Activated CD4-positive, alpha-beta T cell treated with anti-CD3 and anti-CD28 coated beads for 4 hours (primary cell): ENCODE measurements at regions not wholly inside any gene's neighbourhood (a gene's known extent, or its start where the extent isn't known, plus 50 kb on each side); places are given as distances from the start of the nearest gene placed in this dataset.

Experiments used
- DNase-seq, 2 donors: peaks; one replicate each; pipeline ENCODE4 v3.0.0-alpha.2; 2020

DNA sequence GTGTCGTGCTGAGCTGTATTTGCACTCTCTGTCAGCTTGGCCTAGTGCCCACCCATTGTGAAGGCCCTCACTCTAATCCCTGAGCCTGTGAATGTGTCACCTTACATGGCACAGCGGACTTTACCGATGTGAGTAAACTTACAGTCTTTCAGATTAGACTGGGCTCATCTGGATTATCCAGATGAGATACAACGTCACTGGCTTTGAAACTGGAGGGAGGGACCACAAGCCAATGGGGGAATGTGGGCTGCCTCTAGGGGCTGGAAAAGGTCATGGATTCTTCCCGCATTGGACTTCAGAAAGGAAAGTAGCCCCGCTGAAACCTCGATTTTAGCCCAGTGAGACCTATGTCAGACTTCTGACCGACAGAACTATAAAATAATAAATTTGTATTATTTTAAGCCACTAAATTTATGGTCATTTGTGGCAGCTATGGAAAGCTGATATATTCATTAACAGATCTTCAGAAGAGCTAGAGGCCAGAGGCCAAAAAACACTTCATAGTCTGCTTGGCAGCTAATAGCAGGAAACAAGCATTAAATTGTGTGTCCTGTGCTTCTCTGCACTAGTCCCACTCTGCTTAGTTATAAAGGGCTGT lies 139.0 kb upstream of the GAS1 start:
- DNase-seq = no peak

DNA sequence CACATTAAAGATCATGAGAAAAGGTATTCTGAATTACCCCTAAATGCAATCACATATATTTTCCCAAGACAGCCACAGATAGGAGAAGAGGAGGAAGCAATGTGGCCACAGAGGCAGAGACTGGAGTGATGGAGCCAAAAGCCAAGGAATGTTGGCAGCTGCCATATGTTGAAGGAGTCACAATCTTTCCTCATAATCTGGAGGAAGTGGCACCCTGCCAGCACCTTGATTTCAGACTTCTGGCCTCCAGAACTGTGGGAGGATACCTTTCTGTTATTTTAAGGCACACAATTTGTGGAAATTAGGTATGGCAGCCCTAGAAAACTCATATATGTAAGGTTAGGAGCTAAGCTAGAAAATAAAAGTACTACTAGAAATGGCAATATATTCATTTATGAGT lies 139.9 kb upstream of the GAS1 start:
- DNase-seq = no peak

DNA sequence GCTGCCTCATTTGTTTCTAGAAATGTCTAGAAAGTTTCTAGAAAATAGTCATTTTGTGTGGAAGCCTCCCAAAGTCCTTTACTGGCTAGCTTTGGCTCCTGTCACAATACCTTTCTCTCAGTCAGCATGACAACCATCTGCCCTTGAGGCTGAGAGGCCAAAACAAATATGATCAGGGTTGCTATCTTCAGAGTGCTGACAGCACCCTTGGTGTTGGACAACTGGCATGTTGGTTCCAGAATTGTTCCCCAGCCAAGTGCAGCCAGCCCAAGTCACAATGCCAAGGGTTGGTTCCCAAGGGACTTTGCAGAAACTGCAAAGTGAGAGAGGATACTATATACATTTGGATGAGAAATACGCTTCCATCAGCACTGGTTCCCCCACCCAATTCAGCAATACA lies 140.9 kb upstream of the GAS1 start:
- no peak for DNase-seq

DNA sequence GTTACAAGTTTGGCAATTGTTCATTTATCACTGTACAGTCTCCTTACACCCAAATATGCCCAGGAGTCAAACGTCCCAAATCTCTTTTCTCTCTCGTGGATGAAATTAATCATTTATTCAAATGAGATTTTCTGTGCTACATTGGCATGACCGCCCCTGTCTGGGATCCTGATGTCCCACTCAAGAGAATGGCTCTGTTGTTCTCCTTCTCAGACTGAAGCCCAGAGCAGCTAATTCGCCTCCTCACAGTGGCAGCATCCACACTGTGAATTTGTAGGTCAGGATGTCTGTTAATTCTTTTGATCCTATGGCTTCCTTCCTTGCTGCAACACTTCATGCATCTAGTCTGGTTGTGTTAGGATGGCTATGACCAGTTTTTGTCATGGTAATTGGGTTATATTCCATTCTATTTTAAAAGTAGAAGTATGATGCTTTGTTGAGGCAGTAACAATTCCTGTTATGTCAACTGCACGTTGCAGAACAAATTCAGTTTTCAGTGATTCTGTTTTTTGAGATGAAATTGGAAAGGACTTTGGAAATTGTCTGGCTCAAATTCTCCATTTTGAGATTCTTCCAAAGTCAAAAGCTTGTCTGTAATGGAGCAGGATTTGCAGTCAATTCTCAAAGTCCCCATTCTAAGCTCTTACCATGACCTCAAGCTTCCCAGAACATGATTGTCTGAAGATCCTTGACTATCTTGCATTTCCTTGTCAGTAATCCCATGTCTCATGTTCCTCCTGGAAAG lies 141.5 kb upstream of the GAS1 start:
- DNase-seq = no peak

DNA sequence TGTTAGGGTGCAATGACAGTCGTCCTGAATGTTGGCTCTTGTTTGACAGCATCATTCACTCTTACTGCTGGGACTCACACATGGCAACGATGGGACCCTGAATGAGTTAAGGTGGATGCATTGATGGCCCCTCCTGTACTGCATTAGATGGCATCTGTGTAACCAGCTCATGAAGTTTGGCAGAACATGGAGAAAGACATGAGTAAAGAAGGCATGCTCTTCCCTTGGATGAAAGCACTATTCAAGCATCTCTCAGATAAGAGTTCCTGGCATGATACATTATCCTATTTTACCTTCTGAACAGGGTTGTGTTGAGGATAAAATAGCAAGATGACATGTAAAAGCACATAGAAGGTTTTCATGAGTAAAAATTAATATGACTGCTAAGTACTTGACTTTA lies 142.2 kb upstream of the GAS1 start:
- DNase-seq = no peak

DNA sequence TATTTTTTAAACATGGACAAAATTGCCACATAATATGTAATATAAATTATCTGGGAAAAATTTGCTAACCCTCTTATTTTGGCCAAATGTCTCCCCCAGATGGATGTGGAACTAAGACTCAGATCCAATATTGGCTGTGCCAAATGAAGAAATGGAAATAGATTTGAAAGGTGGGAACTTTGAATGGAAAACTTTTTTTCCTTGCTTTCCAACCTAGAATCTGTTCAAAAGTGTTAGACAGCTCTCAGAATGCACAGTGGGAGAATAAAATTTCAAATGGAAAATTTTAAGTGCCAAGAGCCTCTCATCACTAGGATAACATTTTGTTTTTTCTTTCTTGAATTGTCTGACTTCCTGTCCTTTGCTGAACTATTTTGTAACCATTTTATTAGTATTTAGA lies 142.6 kb upstream of the GAS1 start:
- DNase-seq = no peak

DNA sequence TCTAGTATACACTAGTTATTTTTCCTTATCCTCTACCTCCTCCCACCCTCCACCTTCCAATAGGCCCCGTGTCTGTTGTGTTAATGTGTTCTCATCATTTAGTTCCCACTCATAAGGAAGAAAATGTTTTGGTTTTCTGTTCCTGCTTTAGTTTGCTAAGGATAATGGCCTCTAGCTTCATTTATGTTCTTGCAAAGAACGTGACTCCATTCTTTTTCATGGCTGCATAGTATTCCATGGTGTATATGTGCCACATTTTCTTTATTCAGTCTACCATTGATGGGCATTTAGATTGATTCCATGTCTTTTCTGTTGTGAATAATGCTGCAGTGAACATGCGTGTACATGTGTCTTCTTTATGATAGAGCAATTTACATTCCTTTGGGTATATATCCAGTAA lies 146.5 kb upstream of the GAS1 start:
- DNase-seq = no peak

DNA sequence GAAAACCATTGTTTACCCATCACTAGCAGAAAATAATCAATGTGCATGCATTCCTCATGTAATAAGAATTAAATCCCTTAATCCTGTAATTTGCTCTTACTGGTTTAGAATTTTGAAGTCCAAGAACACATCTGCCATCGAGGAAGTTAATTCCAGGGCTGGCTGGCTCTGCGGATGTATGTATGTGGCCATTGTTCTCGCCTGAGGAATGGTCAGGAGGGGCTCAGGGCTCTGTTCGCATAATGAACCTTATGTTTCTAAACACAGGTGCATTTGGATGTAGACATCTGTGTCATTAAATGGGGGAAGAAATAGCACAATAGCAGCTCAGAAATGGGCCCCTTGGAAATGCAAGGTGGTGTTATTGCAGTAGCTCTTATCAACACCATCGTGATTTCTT lies 148.6 kb upstream of the GAS1 start:
- DNase-seq = no peak

DNA sequence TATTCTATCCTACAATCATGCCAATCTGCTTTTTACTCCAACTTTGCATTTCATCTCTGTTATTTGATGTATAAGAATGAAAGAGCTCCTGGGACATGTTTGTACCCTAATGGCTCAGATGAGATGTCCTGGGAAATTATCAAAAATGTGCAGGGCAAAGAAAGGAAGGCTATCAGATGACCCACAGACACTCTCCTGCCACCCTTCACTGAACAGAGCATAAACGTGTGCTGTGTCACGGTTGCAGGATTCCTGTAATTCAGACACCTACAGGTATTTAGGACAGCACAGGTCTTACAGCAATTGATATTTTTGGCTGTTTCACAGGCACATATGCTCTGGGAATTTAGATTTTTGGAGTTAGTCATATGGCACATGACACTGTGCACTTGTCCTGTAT lies 149.2 kb upstream of the GAS1 start:
- no peak for DNase-seq

DNA sequence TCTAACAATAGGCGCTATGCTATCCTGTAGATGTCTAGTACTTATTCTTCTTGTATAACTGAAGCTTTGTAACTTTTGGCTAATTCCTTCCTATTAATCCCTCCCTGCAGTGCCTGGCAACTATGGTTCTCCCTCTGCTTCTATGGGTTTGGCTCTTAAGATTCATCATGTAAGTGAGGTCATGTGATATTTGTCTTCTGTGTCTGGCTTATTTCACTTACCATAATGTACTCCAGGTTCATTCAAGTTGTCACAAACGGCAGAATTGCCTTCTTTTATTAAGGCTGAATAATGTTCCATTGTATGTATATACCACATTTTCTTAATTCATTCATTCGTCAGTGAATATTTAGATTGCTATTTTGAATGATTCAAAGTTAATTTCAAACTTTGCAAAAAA lies 149.9 kb upstream of the GAS1 start:
- no peak for DNase-seq

DNA sequence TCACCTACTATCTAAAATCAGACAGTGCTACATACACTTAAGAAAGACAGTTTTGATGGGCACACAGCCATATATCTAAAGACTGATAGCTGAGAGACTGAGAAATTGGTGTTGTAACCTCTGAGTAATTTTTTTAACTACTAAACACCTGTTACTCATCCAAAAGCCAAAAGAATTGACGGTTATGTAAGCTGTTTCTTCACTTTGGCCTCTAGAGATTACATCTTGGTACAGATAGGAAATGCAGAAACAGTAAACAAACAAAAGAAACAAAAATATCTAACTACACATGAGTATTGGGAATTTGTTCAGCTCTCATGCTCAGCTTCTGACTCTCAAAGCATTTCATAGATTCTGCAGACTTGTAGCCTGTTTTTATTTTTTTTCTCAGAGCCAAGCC lies 152.1 kb upstream of the GAS1 start:
- DNase-seq = no peak

DNA sequence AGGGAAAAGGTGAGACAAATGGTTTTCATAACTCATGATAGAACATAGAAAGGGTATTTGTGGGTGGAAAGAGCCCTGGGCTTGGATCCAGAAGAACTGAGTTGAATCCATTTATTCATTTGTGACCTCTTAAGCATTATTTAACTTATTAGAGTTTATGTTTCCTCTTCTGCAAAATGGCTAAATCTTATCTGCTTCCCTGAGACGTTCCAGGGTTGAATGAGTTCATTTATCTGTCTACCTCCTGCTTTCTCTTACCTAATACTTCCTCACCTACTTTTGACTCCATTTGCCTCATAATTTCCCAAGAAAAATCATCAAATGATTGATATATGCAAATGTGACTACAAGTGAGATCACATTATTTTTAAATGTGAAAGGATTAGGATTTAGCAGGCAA lies 152.7 kb upstream of the GAS1 start:
- no peak for DNase-seq

DNA sequence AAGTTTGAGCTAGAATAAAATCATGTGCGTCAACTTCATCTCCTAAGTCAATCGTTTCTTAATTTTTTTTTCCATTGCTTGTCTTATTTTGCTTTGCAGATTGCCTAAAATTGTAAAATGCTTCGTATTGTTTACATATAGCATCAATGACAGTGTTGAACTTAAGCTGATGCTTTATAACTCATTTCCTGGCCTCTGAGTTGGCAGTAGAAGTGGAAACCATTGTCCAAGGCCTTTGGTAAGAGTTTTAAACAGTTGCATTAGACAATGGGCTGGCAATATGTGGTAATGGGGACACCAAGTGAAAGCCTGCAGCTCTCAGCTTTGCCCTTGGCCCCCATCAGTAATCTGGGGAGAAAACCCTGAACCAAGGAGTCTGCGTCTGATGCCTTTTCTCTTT lies 154.8 kb upstream of the GAS1 start:
- no peak for DNase-seq

DNA sequence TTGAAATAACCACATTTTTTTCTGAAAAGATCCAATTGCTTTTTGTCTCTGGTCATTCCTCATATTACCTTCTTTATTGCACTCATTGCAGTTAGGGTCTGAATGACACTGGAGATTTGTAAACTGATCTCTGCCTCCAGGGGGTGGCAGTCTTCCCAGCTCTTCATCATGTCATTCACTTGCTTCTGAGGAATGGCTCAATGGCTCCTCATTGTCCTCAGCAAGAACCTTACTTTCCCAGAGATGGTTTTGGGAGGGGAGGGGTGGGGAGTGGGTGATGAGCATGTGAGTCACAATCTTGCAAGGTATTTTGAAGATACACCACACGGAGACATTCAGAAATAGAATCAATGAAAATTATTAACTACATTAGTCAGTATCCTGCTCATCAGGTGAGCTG lies 159.8 kb upstream of the GAS1 start:
- no peak for DNase-seq

DNA sequence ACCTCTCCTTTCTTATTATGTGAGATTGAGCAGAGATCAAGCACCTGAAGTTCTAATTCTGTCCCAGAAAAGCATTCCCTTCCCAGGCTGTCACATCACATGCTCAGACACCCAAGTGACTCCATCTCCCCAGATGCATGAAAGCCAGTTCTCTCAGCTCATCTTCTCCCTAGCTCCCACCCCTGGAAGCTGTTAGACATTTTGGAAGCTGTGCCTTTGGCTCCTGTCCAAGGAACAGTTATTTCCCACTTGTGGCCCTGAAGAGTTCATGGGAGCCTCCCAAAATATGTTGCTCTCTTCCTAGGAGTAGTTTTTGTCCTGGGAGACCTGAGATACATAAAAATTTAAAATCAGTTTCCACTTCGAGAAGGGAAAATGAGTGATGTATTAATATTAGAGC lies 161.4 kb upstream of the GAS1 start:
- no peak for DNase-seq

DNA sequence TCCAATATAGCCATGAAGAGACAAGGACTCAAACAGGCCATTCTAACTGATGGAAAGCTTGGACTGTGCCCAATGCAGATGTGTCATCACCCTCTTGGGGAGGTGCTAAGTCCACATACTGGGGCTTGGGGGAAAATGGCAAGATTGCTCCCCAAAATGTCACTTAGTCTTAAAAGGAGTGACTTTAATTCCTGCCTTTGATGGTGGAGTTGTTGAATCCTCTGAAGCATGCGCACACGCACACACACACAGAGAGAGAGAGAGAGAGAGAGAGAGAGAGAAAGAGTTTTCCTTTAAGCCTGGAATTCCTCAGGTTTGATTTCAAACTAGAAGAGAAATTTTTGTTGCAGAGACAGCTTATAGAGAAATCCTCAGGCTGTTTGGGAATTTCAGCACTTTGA lies 161.9 kb upstream of the GAS1 start:
- DNase-seq = no peak

DNA sequence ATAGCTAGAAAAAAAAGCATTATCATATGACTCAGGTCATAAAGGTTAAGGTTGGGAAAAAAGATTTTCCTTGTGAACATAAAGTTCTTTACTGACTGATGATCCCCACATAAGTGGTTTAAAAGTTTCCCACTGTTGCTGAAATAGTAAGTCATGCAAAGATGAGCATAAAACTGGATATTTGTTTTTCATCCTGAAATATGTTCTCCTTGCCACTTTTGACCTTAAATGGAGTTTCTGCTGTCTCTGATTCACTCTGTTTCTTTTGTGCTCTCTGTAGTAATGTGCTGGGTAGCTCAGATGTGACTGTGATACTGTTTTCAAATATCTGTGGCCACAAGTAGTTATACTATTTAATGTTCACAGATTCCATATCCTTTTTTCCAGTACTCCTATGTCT lies 162.5 kb upstream of the GAS1 start:
- no peak for DNase-seq

DNA sequence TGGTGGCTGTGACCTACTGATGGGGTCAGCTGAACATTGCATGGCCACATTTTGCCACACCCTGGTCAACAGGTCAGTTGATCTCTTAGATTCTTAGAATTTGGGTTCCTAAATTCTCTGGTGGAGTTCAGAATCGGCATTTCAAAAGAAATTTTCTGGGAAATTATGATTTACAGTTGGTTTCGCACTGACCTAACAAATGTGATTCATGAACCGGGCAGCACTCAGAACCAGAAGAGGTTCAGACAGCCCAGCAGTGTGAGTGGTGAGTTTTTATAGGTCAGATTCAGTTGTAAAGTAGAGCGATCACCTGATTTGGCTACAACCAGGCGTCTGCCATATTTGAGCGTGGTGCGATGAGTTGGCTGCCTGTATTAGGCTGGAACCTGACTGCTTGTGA lies 163.7 kb upstream of the GAS1 start:
- no peak for DNase-seq

DNA sequence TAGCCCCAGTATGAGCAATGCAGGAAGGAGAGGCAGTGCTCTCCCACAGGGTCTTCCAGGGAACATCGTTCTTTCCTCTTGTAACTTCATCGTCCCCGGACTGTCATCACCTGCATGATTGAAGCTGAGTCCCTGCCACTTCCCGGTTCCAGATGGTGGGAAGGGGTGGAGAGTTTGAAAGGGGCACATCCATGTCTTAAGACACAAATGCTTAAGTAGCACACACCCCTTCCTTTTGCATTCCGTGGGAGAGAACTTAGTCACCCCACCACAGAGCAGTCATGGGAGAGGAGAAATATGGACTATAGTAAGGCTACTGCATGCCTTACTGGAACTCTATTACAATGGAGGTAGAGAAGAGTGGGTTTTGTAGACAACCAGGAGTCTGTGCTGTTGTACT lies 165.3 kb upstream of the GAS1 start:
- DNase-seq = no peak

DNA sequence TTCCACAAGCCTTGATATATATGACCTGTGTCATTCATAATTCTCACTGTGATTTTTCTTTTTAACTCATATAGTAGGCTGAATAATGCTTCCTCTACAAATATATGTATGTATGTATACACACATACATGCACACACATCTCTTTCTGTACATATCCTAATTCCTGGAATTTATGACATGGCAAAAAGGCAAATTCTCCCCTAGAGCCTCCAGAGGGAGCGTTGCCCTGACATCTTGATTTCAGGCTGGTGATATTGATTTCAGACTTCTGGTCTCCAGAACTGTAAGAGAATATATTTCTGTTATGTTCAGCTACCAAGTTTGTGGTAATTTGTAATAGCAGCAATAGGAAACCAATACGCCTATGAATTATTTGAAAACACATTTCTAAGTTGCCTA lies 166.6 kb upstream of the GAS1 start:
- DNase-seq = no peak

DNA sequence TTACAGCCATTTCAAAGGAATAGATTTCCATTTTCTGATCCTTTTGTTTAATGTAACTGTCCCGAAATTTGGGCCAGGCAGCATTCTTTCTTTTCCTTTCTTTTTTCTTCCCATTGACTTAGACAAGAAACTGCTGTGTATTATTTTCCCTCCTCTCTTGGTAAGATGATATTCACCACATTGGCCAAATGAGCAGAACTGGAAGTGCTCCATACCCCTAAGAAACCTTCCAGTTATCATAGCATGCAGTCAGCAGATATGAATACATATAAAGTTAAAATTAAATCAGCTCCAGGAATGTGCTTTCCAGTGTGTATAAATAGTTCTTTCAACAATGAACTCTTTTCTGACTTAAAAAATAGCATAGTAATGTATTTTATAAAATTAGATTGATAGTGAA lies 168.5 kb upstream of the GAS1 start:
- no peak for DNase-seq

DNA sequence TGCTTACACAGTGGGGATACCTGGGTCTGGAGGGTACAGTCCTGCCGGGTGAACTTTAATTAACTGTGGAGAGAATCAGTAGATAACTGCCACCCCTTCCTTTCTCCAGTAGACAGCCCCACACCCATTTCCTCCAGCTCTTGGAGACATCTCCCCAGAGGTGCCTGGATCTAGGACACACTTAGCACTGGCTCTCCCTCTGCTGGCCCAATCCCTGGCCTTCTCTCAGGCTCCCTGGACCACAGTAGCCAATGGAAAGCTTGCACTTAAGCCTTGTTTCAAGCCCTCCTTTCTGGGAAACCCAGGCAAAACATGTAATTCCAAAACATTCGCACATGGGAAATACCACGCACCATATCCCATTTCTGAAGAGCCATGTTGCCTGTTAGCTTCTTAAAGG lies 169.2 kb upstream of the GAS1 start:
- no peak for DNase-seq

DNA sequence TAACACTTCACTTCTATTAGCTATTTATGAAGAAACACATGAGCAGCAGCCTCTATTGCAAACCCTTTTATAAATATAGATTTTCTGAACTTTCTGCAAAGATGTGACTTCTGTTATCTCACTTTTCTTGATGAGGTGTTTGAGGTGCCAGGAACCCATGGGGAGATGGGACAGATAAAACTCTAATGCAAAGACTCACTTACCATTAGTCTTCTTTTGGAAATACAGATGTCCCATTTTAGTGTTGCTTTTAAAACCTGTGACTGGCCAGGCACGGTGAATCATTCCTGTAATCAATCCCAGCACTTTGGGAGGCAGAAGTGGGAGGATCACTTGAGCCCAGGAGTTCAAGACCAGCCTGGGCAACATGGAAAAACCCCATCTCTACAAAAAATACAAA lies 171.3 kb upstream of the GAS1 start:
- DNase-seq = no peak

DNA sequence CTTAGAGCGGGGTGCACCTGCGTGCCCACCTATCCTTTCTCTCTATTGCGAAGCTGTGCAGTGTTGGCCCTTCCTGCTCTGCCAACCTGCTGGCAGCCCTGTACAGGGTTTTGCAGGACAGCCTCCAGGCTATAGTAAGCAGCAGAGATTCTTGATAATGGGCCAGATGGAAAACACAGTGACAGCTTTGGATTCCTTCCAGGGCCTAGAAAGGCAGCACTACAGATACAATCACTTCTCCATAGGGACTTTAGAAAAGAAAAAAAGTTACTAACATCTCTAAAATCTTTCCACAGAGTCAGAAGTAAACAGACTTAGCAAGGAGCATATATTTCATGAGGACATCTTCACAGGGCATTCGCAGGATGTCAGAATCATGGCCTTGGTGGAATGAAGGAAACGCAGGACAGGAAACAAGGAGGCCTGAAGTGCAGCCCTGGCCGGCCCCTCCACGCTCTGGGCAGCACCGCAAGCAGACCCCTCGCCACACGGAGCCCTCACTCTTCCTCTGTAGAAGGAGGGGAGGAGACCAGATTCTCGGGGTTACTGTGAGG lies 172.1 kb upstream of the GAS1 start:
- no peak for DNase-seq

DNA sequence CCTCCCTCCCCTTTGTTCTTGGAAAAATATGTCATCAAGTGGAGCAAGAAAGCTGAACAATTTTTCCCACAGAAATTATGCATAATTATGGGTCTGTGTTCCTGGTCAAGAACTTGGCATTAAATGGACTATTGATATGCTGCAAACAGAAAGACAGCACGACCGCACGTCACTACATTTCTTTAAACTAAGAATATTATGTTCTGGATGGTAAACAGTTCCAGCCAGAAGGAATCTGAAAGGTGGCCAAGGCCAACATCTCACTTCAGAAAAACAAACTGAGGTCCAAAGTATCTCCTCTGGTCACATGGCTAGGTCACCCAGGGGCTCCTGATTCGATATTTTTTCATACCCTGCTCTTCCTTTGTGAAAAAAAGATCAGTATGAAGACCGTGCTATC lies 173.3 kb upstream of the GAS1 start:
- DNase-seq = no peak
